ENCODE measurements at regions not wholly inside any gene's neighbourhood (a gene's known extent, or its start where the extent isn't known, plus 50 kb on each side); places are given as distances from the start of the nearest gene placed in this dataset.
"Not testable (repeated sequence)": the region's sequence is repeated elsewhere in the genome, so short reads cannot be mapped to it uniquely, and the experiment has no call there.

DNA sequence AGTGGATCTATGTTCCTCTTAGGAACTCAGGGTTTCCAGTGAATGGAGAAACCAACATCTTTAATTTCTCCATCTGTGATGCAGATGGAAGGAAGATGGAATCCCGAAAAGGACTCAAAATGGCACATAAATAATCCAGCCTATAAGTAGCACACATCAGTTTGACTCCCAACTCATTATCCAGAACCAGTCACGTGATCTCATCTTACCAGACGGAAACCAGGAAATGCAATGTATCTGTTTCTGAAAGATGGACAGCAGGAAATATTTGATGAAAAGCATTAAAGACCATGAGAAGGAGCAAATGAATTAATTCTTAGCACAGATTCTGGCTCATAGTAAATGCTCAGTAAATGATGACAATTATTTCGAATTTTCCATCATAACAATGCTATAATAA is 443.1 kb upstream of the FMR1 start:
- no peak for FAIRE-seq
- no peak for DNase-seq (ENCODE audit: low spot score)

DNA sequence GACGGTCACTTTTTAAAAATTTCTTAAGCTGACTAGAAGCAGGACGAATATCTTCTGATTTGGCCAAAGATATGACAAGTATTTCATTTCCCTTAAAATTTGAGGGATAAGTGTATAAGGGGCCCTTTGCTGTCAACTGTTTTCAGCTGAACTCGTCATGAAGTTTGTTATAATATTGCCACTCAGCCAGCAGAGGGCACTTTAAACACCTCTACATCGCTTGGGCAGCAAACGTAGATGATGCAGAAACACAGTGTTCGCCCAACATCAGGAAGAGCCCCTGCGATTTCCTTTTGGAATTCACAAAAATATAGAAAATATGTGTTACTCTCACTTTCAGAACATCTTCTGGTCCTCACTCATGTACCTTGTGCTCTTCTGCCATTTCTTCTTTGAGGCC is 435.7 kb upstream of the FMR1 start:
- no peak for DNase-seq (ENCODE audit: low spot score)
- FAIRE-seq, result no peak

DNA sequence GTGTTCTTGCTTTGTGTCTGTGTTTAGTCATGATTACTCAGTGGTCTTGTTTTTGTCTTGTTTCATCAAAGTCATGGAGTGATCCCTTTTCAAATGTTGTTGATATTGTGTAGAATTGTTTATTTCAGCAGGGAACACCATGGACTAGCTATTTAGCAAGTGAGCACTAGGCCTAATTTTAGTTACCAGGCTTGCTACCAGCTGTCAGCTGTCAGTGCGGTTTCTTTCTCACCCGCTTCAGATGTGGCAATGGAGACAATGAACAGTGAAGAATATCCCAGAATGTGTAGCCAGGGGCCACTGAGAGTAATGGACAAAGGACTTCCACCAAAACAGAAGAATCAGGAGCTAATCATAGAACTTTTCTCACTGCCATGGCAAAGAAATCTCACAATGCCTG is 432.8 kb upstream of the FMR1 start:
- DNase-seq (ENCODE audit: low spot score) (no peak), FAIRE-seq (no peak)

DNA sequence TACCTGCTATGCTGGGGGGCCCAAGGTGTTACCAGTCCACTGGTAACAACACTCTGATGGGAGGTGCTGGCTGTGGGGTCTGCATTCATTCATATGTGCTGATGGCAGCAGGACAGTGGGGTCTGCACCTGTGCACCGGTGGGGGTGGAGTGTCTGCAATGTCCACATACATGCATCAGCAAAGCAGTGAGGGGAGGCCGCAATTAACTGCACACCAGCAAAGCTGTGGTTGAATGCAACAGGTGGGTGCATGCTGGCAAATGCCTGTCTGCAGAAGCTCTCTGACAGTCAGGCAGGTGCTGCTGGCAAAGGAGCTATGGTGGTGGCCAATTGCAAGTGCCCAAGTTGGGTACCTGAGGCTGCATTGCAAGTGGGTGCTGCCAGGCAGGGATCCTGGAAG is 426.5 kb upstream of the FMR1 start:
- no peak for FAIRE-seq
- DNase-seq (ENCODE audit: low spot score), result no peak

DNA sequence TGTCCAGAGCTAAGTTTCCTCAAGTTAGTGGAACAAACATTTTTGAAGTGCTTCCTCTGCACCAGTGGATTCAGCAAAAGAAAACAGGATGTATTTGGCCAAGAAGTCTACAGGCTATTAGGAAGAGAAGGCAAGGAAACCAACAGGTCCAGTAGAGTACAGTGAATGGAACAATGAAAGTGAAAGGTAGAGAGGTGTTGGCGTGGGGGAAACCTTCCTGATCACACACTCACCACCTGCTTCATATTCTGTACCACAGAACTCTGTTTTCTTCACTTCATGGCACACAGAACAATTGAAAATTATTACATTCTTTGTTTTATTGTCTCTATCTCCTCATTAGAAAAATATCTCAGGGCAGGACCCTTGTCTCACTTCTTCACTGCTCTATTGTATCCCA is 417.4 kb upstream of the FMR1 start:
- no peak for DNase-seq (ENCODE audit: low spot score)
- no peak for FAIRE-seq

DNA sequence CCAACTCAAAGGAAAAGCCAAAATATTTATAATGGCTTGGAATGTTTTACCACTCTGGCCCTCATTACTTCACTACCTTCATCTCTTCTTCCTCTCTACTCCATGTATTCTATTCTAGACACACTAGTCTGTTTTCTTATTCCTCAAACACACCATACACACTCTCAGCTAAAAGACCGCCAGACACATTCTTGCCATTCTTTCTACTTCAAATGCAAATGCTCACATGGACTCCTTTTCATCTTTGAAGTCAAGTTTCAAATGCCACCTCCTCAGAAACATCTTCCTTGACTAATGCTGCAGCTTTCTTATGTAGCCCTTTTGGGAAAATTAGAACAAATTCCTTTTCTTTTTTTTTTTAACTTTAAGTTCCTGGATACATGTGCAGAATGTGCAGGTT is 412.9 kb upstream of the FMR1 start:
- FAIRE-seq (no peak), DNase-seq (ENCODE audit: low spot score) (no peak)

DNA sequence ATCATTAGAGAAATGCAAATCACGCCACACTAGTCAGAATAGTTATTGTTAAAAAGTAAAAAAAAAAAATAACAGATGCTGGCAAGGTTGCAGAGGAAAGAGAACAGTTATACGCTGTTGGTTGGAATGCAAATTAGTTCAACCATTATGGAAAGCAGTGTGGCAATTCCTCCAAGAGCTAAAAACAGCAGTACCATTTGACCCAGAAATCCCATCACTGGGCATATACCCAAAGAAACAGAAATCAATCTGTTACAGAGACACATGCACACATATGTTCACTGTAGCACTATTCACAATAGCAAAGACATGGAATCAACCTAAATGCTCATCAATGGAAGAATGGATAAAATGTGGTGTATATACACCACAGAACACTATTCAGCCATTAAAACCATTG is 388.7 kb upstream of the FMR1 start:
- FAIRE-seq (no peak), DNase-seq (ENCODE audit: low spot score) (no peak)

DNA sequence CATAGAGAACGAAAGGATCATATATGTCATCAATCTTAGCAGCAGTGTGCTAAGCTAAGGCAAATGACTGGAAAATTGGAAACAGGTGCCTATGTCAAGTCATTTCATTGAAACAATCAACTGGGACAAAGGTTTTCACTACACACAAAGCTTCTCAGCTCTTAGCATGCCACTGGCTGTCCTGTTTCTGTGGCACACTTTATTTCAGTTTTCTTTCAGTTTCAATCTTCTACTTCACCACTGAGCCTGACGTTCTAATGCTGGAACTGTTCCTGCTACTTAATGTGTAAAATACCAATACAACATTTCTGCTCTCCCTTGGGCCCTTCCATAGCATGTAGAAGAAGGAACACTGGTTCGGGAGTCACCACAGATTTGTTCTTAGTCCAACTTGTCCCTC is 378.3 kb upstream of the FMR1 start:
- DNase-seq (ENCODE audit: low spot score) (no peak), FAIRE-seq (no peak)

DNA sequence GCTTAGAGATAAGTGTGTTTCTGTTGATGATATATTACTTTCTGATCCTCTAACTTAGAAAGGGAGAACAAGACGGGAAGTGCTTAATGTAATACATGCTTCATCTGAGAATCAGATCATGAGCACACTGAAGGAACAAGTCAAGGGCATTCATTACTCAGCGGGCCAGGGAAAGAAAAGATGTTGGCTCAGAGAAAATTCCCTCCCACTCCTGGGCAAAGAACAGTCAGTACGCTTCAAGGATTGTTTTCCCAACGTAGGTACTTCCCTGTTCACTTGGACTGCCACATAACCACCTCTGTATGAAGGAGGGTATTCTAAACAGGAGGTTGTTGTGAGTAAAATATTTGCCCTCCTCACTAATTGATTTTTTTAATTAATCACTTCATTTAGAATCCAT is 374.5 kb upstream of the FMR1 start:
- DNase-seq (ENCODE audit: low spot score) (no peak), FAIRE-seq (no peak)

DNA sequence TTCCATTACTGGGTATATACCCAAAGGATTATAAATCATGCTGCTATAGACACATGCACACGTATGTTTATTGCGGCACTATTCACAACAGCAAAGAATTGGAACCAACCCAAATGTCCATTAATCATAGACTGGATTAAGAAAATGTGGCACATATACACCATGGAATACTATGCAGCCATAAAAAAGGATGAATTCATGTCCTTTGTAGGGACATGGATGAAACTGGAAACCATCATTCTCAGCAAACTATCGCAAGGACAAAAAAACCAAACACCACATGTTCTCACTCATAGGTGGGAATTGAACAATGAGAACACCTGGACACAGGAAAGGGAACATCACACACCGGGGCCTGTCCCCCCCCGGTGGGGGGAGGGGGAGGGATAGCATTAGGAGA is 363.7 kb upstream of the FMR1 start:
- FAIRE-seq; DNase-seq (ENCODE audit: low spot score): not testable (repeated sequence)

DNA sequence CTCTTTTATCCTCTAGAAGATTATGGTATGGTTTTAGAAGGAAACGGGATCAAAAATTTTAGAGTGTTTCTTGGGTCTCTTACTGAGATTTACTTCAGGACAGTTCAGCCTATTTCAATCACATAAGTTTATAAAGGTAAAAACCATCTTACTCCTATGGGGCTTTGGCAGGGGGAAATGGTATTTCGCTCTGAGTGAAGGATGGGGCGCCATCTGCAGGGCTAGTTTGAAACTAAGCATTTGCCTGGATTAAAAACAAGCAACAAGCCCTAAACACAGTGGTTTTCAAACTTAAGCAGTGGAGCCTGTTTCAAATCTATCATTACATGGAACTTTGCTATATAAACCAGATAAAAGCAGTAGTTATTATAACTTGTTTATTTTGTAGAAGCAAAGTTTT is 361.5 kb upstream of the FMR1 start:
- no peak for DNase-seq (ENCODE audit: low spot score)
- peak; percentile 35 for FAIRE-seq

DNA sequence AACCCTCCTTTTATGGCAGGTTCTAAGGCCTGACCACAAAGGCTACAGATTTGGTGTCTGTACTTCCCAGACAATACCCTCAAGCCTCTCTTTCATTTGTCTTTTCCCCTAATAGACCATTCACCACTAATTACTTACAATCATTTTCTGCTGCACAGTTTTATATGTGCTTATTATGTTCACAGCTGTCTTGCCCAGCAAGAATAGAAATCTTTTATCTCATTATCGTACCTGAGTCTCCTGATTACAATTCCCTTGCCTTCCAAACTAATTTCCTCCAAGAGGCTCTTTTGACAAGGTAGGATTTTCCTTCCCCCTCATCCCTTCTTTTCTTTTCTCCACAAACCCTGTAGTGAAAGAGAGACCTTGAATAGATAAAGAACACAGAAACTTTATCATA is 352.5 kb upstream of the FMR1 start:
- DNase-seq (ENCODE audit: low spot score), result no peak
- FAIRE-seq, result no peak

DNA sequence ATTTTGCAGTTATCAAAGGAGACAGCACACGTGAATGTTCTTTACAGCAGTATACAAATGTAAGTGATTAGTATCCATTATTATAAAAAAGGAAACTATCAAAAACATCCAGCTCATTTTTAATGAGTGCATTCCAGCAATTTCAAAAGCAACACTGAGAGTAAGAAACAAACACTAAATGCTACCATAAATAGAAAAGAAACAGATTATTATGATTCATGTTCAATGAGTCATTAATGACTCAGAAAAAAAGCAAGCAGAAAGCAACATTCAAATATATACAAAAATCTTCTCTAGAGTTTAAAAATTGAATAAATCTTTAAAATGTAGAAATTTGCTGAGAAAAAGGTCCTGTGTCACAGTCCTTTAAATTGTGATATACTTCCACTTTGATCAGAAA is 346.5 kb upstream of the FMR1 start:
- FAIRE-seq (no peak), DNase-seq (ENCODE audit: low spot score) (no peak)

DNA sequence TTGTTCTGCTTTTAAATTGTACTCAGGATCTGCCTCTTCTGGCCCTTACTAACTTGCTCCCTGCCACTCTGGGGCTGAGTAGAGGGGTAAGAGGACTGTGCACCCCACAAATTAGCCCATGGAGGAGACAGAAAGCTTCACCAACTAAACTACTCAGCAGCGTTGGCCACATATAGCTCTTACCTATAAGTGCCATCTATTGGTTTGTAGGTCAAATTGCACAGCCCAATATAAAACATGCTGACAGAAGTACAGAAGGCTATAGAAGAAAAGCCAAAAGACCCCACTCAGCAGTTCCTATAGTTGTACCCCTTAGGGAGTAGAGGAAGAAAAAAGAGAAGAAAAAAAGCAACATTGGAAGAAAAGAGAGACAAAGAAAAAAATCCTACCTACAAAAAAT is 341.2 kb upstream of the FMR1 start:
- DNase-seq (ENCODE audit: low spot score), result no peak

DNA sequence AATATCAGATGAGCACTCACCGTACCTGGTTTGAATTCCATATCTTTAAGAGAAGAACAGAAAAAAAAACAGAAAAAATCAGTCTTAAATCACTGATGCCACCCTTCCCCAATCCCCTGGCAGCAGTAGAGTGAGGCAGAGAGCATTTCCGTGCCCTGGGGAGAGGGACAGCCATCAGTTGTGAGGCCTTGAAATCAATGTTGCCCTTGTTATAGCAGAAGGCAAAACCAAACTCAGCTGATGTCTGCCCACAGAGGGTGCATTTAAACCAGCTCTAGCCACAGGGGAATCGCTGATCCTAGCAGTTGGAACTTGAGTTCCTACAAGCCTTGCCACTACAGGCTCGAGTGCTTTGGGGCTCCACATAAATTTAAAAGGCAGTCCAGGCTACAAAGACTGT is 338.5 kb upstream of the FMR1 start:
- no peak for DNase-seq (ENCODE audit: low spot score)
- no peak for FAIRE-seq

More for the DNA sequence above, 341.2 kb upstream of the FMR1 start:
- no peak for FAIRE-seq

DNA sequence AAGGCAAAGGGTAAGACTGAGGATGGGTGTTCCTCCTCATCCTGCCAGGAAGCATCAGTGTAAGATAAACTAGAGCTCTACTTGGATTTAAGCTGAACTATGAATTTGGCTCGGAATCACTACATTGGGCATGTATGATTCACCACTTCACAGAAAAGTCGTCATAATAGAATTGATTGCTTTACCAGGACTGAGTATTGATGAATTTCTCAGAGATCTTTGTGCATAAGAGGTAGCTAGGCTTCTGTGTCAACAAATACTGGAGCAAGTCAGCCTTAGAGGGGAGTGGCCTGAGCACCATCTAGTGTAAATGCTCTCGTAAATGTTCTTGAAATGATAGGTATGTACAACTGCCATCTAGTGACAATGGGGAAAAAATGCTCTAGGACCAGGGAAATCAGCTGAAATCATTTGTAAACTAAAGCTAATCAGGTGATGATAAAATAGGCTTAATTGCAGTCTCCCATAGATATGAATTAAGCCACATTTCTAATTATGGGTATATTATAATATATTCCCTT is 309.5 kb upstream of the FMR1 start:
- FAIRE-seq (no peak), DNase-seq (ENCODE audit: low spot score) (peak; percentile 14)

DNA sequence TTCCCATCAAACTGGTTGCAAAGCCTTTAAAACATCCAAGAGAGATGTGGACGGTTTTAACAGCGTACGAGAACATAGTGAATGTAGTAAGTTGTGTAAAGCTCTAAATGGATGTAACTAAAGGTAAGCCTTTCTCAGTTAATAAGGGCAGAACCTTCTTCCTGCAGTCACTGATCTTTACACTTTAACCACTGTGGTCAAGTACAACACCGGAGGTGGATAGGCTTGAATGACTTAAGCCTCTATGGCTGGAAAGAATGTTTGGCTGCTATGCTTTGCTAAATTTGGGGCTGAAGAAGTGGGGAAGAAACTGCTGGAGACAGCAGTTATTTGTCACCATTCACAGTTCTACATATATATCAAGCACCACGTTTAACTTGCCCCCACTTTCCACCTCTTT is 285.1 kb upstream of the FMR1 start:
- FAIRE-seq (peak; percentile 30), DNase-seq (ENCODE audit: low spot score) (peak; percentile 5)

DNA sequence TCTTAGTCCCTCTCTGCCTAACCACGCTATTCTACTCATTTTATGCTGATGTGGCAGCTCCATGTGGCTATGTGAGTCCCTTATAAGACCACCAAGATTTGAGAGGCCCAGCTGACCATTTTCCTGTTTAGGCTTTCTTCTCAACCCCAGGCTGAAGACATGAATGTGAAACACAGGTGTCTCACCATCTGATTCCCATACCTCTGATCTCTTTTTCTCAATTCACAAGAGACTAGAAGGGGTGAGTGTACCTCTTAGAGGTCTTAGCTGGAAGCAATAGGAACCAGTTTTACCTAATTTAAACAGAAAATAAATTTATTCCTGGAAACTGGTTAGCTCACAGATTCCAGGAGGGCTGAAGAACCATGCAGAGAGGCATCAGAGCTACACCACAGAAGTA is 276.5 kb upstream of the FMR1 start:
- DNase-seq (ENCODE audit: low spot score) (no peak), FAIRE-seq (no peak)

DNA sequence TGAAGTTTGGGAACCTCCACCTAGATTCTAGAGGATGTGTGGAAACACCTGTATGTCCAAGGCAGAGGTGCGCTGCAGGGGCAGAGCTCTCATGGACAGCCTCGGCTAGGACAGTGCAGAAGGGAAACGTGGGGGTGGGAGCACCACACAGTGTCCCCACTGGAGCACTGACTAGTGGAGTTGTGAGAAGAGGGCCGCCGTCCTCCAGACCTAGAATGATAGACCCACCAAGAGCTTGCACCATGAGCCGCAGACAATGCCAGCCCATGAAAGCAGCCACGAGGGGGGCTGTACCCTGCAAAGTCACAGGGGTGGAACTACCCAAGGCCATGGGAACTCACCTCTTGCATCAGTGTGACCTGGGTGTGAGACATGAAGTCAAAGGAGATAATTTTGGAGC is 274.5 kb upstream of the FMR1 start:
- FAIRE-seq, result no peak
- no peak for DNase-seq (ENCODE audit: low spot score)

DNA sequence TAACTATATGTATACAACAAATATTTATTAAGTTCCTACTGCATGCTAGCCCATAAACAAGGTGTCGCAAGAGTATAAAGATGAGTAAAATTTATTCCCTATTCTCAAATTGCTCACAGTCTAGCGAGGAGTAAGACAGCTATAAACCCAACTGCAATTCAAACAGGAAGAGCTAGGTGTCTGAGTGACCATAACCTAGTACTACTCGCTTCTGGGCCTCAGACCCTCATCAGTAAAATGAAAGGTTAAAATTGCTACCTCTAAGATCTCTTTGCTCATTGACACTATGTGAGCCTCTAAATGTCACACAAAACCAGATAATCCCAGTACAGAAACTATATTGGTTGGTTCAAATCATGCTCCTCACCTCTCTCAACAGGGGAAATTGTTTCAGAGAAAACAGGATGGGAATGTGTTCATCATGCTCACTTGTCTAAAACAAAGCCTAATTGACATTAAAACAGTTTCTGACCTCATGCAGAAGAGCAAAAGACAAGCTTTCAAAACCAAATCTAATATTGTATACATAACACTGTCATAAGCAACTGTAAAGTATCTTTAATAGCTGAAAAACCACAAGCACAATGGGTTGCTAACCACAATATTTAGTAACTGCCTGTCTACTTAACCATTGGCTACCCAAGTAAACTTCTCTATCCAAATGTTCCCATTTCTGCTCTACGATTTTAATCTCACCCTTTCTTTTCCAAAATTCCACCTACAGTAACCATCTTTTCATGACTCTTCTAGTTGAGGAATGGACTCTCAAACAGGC is 264.6 kb upstream of the FMR1 start:
- FAIRE-seq (no peak), DNase-seq (ENCODE audit: low spot score) (no peak)

DNA sequence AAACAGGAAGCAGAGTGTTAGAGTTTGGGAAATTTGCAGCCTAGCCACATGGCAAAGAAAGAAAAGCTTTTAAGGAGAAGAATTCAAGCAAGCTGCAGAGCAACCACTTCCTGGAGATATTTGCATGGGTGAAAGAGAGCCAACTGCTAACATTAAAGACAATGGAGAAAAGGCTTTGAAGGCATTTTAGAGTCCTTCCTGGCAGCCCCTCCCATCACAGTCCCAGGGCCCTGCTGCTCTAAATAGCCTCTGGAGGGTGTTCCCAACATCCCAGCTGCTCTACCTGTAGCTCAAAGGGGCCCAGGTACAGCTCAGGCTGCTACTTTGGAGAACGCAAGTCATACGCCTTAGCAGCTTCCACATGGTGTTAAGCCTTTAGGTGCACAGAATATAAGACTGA is 235.9 kb upstream of the FMR1 start:
- FAIRE-seq, result no peak
- DNase-seq (ENCODE audit: low spot score), result no peak

DNA sequence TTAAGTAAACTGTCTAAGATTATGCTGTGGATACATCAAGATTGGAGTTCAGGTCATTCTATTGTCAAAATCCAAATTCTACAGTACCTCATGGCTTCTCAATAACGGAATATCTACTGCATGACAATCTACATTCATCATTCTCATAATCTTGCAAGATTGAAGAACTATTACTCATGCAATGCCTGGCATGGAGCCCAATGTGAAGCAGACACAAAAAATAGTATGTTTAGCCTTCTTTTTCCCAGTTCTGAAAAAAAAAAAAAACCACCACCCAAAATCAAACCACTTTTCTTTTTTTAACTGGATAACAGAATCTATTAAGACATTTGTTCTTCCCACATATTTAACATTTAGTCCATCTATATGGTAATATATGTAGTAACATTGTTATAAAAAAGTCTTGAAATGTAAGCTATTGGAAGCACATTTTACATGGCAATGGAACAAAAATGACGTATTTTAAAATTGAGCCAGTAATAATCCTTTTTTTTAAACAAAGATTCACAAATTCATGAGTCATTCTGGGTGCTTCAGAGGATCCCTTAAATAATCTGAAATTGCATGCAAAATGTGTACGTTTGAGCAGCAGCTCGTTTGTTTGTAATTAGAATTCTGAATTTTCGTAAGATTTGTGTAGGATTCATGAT is 232.2 kb upstream of the FMR1 start:
- DNase-seq (ENCODE audit: low spot score), result no peak
- FAIRE-seq, result no peak

DNA sequence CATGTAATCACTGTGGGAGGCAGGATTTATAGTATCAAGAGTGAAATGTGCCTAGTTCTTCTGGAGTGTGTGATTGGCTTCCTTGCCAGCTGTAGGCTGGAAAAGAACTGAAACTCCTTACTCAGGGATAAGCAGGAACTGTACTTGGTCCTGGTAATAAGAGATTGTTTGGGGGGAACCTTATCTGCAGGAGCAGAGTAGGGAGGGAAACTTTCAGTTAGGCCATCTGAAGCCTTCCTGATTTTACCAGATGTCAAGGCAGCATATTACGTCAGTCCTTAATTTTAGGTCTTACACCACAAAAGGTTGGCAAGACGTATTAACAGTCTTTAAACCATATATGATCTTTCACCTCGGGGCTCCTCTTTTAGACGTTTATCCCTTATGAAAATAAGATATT is 231.5 kb upstream of the FMR1 start:
- DNase-seq (ENCODE audit: low spot score) (no peak), FAIRE-seq (no peak)

All from RCC 7860 (cell line).